ENCODE measurements at regions not wholly inside any gene's neighbourhood (a gene's known extent, or its start where the extent isn't known, plus 50 kb on each side); places are given as distances from the start of the nearest gene placed in this dataset.

DNA sequence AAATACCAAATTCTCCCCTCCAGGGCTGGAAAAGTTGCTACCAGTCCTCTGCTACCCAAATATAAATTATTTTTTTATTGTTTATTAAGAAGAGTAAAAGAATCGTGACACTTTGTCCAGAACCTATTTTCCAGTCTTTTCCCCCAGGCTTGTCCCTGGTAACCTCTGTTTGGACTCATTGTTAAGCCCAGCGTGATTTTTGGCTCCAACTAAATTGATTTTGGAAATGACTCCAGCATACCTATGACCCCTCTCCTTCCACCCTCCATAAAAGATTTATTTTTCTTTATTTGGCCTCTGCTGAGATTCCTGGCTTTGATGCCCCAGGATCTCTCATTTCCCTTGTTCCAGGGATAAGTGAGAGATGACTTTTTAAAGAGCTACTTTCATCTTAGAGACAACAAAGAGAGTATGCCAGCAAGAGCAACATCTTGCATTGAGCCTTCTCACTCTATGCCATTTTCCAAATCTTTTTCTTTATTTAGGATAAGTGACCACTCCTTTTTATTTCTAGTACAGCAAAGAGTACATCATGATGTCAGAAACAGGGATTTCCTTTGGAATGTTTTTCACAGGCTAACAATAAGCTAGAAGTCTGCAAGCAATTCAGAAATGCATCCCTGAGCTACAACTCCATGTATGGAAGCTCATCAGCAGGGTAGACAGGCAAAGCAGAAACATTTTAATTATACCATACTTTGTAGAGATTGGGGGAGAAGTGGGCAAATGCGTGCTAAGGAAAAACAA, 75.8 kb downstream of the DAD1 start:
- no peak for DNase-seq (ENCODE audit: low read depth, low spot score)

DNA sequence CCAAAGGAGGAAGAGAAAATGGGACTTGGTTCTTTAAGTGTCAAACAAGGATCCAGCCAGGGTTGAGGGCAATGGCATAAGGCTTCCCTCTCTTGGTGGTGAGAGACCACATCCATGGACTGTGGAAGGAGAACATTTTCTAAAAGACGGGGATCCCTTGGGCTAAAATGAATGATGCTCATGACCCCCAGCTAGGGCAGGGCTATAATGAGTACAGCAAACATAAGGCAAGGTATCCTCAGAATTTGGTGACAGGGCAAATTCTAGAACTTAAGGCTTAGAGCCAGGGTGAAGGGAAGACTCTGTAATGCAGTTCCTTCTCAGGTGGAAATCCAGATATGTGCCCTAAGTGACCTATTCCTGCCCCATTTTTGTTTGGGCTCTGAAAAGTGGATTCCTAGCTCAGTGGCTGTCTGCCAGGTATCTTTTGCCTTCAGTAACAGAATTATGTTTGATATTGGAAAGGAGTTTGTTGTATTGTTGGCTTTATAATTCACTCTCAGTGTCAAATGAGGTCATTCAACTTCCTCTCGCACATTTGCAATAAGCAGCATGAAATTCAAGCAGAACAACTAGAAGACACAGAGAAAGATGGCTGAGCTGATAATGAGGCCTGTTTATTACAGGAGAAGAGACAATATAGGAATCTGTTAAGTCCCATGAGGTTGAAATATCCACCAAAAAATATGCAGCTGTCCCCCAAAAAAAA, 76.8 kb downstream of the DAD1 start:
- no peak for DNase-seq (ENCODE audit: low read depth, low spot score)

DNA sequence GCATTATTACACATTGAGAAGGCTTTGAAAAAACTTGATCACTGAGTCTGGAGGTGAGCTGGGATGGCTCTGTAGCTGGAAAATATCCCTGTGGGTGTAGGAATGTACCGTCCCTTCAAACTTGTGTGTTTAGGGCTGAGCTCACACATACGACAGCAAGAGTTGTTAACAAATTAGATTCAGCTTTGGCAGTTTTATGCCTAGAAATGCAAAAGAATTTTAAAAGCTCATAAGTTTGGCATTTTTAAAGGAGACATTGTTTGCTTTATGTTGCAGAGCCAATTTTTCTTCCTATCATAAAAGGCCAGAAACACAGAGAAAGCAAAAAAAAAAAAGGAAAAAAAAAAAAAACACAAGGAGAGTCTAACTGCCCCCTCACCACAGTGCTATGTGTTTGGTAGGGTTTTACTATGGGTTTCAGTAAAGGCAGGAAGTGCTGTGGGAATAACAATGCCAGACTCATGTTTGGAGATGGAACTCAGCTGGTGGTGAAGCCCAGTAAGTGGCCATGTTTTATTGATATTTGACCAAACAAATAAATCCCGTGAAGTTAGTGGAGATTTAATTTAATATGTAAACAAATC, 78.4 kb downstream of the DAD1 start:
- no peak for DNase-seq (ENCODE audit: low read depth, low spot score)

DNA sequence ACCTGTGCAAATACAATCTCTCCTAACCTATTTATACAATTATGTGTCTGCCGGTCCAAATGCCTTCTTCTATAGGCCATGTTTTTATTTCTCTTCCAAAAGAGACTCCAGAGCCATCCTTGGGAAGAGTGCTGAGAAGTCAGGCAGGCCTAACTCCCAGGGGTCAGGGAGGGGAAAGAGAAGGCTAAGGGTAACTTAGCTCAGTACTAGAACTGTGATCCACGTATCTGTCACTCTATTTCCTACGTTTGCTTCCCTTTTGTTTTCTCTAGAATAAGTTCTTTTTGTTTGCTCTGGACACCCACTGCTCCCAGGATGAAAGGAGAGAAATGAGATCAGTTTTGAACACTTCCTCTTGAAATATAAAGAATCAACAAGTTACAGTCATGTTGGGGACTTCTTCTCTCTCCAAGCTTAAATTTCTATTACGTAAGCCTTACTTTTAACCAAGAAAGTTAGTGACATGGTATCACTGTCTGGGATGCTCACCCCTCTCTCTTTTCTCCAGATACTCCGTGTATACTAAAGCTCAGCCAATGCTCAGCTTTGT, 79.2 kb downstream of the DAD1 start:
- DNase-seq (ENCODE audit: low read depth, low spot score) = no peak

DNA sequence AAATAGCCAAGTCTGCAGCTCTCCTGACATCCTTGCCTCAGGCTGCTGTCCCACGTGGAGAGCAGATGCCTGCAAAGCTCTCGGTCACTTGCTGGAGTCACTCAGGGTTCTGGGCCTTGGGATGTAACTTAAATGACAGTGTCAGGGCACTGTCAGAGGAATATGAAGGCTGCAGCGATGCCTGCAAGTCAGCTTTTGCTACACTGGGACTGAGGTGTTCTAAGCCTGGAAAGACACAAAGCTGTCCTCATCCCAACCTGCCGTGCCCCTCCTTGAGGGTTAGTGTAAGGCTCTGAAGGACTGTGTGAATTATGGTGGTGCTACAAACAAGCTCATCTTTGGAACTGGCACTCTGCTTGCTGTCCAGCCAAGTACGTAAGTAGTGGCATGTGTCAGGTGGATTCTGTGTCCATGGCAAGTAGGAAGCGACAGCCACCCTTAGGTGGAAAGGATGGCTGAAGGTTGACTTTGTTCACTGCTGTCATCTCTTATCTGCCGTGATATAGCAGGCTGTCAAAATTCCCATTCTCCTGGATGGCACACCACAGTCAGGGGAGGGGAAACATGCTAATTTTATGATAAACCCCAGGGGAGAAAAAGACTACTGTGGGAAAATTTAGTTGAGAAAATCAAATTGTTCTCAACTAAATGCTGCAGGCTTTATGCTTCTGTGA, 79.9 kb downstream of the DAD1 start:
- no peak for DNase-seq (ENCODE audit: low read depth, low spot score)

DNA sequence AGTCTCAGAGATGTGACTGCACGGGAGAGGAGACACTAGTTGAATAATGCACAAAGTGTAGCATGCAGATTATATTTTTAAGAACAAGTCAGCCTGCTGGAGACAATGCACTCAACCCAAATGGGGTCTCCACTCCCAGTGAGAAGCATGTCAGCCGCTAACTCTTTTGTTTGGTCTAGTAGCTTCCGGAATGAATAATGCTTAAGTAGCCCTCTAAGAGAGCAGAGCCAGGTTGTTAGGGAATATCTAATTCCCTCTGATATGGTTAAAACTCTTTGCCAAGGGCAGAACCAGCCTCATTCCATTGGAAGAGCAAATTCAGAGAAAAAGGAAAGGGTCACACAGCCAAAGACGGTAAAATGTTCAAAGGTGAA, 80.4 kb downstream of the DAD1 start:
- no peak for DNase-seq (ENCODE audit: low read depth, low spot score)

DNA sequence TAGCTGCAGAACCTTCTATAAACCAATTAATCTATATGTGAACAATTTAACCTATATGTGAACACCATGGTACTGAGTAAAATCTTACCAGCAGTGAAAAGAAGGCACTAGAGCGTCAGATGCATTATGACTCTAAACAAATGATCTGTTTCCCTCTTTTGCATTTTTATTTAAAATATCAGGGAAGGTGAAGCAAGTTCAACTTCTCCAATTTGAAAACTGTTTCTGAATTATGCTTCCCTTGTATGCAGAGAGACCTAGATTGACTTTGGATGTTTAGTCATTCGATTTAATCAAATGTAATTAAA, 80.9 kb downstream of the DAD1 start:
- DNase-seq (ENCODE audit: low read depth, low spot score) = no peak

DNA sequence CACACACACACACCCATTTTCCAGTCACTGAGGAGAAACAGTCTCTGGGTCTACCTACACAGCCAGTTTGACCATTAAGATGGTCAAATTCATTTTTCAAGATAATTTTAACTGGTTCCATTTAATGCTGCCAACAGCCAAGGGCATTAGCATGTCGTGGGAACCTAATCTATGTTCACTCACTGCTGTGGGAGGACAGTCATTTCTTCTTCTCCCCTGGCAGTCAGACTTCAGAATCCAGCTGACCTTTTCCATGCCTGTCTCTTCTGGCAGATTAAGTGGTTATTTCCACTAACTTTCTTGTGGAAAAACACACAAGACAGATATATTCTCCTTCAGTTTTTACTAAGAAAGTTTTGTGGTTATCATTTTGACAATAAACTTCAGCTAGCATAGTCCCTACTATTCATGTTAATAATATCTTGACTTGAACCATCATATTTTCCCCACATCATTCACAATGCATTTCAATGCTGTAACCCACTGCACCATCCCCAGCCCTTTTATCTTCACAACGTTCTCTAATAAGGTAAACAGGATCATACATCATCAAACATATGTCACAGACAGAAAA, 82.2 kb downstream of the DAD1 start:
- no peak for DNase-seq (ENCODE audit: low read depth, low spot score)

DNA sequence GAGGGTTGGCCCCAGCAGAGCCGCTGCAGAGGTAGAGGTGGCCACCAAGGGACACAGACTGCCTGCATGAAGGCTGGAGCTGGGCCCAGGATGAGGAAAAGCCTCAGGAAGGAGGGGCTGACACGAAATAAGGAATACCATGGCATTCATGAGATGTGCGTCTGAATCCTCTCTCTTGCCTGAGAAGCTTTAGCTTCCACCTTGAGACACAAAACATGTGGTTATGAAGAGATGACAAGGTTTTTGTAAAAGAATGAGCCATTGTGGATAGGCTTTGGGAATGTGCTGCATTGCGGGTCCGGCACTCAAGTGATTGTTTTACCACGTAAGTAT, 82.7 kb downstream of the DAD1 start:
- DNase-seq (ENCODE audit: low read depth, low spot score) = no peak

DNA sequence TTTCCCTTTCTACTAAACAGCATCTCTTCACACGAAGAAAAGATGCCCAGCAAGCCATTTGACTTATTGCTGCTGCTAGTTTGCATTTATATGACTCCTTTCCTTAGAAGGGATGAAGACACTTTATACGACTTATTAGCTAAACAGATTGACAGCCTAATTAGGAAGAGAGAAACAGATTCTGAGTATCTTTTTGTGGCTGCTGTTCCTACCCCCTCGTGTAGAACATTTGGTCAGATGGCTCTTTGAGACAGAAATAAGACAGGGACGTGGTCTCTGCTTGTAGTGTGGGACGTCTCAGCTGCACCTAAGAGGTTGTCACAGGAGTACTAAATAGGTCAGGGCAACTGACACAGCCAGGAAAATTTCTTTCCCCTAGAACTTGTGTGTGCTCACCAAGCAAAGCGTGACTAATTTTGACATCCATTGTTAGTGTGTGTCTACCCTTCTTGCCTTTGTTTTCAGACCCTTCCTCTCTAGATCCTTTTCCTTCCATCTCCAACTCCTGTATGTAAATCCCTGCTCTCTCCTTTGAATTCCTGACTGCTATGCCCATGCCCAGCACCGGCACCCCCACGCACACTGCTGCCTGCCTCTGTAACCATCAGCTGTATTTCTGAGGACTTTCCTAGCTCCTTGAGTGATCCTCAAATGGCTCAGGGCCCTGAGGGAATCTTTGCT, 83.2 kb downstream of the DAD1 start:
- no peak for DNase-seq (ENCODE audit: low read depth, low spot score)

DNA sequence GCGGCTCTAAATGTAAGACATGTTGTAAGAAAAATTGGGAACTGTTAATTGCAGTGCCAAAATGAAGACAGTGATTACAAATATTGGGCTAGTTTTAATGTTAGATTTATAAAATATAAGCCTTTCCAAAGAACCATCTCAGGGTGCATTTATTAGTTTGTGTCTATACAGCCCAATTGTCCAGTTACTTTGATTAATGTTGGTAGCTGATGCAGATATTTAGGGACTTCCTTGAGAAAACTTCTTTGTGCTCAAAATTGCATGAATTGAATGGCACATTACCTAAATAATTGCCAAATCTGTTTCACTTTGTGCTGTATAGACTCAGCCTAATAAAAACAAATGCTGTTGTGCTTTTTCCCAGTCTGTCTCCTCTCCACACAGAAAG, 83.7 kb downstream of the DAD1 start:
- DNase-seq (ENCODE audit: low read depth, low spot score) = no peak

DNA sequence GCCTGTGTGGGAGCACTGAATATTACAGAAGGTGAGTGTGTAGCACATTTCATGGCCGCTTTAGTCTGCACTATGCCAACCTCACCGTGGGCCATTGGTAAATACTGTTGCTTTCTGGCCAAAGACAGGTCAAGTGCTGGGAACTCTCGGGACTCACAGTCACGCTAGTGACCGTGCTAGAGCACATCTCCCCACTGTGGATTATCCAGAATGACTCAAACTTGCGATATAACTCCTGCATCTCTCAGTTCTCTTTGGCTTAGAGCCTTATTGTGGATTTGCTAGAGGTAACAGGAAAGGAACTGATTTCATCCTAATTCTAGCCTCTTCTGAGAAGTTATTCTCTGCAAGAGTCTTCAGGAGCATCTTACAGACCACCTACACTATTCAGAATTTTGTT, 86.5 kb downstream of the DAD1 start:
- no peak for DNase-seq (ENCODE audit: low read depth, low spot score)

DNA sequence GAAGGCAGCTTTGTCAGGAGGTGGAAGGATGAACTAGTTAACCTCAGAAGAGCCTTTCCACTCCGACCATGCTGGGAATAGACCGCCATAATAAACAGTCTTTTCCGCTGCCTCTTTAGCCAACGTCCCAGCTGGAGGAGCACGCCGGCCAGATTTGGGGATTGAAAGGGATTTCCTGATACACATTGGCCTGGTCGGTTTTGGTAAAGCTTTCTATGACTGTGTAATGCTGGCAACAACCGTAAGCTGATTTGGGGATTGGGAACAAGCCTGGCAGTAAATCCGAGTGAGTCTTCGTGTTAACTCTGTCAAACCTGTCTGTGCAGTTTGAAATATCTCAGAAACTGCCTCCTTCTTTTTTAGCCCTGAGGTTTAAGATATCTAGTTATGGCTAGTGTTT, 87.0 kb downstream of the DAD1 start:
- DNase-seq (ENCODE audit: low read depth, low spot score) = no peak

DNA sequence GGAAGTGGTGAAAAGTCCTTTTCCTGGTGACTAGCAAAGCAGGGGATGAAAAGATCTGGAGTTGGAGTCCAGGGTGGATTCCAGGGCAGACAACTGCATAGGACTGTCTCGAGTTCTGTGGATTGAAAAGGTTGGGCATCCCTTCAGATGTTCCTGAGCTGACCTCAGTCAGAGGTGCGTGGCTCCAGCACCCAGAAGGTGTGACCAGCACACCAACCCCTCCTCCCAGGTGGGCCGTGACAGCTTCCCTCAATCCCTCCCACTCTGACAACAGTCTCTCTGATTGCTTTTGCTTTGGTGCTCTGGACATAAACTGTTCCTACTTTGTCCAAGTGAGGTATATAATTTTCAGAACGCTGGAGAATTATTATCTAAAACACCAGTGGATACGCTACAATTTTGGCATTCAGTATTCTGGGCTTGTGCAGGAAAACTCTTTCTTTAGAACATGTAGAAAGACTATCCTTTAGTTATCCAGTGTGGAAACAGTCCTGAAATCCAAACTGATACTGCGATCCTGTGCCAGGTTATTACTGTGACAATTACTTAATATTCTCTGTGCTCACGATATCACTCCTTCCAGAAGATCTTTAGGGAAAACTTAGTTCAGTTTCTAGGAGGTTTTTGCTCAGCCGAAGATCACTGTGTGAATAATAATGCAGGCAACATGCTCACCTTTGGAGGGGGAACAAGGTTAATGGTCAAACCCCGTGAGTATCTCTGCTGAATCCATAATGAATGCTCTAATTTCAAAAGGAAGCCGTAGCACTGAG, 87.9 kb downstream of the DAD1 start:
- no peak for DNase-seq (ENCODE audit: low read depth, low spot score)

DNA sequence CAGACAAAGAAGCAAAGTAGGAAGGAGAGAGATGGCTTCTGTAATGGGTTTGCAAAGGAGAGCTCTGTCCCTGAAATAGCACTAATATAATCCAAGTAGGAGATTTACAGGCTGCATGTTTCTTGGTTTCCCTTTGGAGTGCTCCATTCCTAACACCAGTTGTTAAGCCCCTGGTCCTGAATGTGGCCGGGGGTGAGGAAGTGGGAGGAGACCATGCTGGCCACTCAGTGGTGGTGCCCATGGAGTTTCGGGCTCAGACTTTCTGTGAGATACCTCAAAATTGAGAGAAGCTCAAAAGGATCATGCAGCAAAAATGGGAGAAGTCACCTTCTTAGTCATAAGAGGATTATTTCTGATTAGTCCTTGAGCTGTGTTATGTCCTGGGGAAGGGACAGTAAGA, 88.5 kb downstream of the DAD1 start:
- DNase-seq (ENCODE audit: low read depth, low spot score) = no peak

DNA sequence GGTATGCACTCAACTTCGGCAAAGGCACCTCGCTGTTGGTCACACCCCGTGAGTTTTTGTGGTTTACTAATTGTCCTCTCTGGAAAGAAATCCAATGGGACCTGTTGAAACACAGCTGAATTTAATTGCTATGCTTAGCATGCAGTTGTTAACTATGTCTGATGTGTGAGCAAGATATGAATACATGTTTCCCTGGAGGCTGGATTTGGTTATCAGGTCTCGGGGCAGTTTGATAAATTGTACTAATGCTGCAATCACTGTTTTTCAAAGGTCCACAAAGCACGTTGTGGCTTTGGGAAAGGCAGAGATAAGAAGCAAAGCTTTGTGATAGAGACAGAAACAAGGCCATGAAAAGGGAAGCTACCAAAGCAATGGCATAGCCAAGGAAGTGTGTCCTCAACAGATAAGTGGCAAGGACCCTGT, 91.3 kb downstream of the DAD1 start:
- no peak for DNase-seq (ENCODE audit: low read depth, low spot score)

DNA sequence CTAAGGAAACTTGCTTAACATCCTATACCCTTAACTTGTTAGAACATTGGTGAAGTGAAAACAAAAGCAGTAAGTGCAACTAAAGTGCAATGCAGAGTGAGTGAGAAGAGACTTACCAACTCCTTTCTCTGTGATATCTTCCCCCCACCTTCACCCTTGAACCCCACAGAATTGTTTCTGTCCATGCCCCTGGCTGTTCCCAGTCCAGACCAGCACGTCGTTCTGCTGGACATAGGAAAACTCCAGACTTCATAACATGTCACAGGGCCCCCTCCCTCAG, 91.9 kb downstream of the DAD1 start:
- DNase-seq (ENCODE audit: low read depth, low spot score) = no peak

DNA sequence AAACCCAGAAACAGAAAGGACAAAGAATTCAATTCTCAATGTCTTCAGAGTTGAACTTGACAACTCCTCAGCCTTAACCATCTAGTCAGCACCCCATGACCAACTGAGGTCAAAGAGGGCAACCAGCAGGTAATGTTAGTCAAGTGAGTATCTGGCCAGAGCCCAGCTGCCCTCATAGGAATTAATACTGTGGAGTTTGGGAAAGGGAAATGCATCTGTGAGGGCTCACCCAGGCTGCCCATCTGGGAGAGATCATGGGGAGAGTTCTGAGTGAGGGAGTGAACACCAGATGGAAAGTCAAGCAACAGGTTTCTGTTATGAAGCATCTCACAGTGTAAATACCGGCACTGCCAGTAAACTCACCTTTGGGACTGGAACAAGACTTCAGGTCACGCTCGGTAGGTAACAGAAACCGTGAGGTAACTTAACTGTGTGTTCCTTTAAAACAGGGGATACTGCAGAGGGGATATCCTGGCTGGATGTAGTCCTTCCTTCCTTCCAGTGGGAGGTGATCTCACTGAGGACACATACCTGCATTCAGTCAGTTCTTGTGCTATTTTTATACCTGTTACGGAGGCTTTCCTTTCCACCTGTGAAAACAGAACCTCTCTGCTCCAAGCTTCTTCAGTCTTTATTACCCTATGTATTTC, 94.4 kb downstream of the DAD1 start:
- DNase-seq (ENCODE audit: low read depth, low spot score) = no peak

DNA sequence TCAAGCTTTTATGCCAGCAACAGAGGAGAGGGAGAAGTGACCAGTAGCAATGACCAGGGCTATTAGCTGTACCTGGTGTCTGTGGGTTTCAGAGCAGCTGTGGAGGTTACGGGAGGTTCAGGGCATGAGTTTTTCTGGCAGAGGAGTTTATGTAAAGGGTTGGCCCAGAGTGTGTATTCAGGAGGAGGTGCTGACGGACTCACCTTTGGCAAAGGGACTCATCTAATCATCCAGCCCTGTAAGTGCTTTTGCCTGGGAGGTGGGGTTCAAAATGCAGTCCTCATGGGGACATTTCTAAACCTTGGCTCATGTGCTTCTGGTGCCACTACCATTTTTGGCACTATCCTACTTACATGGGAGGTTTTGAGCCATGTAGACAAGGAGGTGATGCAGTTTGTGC, 95.3 kb downstream of the DAD1 start:
- DNase-seq (ENCODE audit: low read depth, low spot score) = no peak
